ENCODE measurements at regions not wholly inside any gene's neighbourhood (a gene's known extent, or its start where the extent isn't known, plus 50 kb on each side); places are given as distances from the start of the nearest gene placed in this dataset.

- no peak for DNase-seq
Observed at GRCh38 chr6:94050515-94050914, 631.2 kb upstream of the EPHA7 start.

- no peak for DNase-seq
Observed at GRCh38 chr6:94049001-94049400, 629.6 kb upstream of the EPHA7 start.

- DNase-seq, result no peak
Observed at GRCh38 chr6:94045099-94045829, 625.9 kb upstream of the EPHA7 start.

- DNase-seq, result no peak
Observed at GRCh38 chr6:94041945-94042709, 622.8 kb upstream of the EPHA7 start.

- DNase-seq, result no peak
Observed at GRCh38 chr6:94036024-94036423, 616.7 kb upstream of the EPHA7 start.

- no peak for DNase-seq
Observed at GRCh38 chr6:94027374-94027773, 608.0 kb upstream of the EPHA7 start.

GRCh38 chr6:94026575-94026974 lies 607.2 kb upstream of the EPHA7 start:
- no peak for DNase-seq

DNA sequence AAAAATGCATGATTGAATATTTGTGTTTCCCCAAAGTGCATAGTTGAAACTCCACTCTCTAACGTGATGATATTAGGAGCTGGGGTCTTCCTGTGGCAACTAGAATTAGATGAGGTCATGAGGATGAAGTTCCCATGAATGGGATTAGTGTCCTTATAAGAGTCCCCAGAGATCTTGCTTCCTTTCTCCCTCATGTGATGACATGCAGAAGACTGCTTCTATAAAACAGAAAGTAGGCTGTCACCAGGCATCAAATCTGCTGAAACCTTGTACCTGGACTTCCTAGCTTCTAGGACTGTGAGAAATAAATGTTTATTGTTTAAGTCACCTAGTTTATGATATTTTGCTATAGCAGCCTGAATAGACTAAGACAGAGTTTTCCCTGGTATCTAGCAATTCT lies 586.5 kb upstream of the EPHA7 start:
- no peak for DNase-seq

DNA sequence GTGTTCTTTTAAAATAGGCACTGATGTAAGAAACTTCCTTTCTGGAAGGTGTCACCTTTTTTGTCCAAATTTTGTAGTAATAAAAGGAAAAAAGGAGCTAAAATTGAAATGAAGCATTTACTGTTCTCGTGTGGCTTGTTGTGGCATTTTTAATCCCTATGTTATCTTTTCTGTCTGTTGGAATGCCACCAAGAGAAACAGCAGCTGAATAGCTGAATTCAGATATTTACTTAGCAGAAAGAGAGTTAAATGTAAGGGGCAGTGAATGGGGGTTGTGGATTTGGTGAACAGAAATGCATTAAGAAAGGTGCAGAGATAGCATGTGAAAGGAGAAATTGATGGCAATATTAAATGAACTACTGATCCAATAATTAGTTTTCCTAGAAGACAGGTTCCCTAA lies 573.6 kb upstream of the EPHA7 start:
- DNase-seq, result no peak

DNA sequence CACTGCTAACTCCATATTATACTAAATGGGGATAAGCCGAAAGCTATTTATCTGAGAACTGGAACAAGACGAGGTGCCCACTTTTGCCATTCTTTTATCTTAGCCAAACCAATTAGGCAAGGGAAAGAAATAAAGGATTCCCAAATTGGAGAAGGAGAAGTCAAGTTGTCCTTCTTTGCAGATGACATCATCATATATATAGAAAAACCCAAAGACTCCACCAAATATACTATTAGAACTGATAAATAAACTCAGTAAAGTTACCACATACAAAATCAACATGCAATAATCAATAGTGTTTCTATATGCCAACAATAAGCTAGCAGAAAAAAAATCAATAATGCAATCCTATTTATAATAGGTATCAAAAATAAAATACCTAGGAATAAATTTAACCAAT lies 570.3 kb upstream of the EPHA7 start:
- DNase-seq, result no peak

GRCh38 chr6:93985953-93986352 lies 566.6 kb upstream of the EPHA7 start:
- DNase-seq, result no peak

GRCh38 chr6:93975159-93975558 lies 555.8 kb upstream of the EPHA7 start:
- DNase-seq, result no peak

- DNase-seq, result no peak
Observed at GRCh38 chr6:93974332-93974731, 555.0 kb upstream of the EPHA7 start.

DNA sequence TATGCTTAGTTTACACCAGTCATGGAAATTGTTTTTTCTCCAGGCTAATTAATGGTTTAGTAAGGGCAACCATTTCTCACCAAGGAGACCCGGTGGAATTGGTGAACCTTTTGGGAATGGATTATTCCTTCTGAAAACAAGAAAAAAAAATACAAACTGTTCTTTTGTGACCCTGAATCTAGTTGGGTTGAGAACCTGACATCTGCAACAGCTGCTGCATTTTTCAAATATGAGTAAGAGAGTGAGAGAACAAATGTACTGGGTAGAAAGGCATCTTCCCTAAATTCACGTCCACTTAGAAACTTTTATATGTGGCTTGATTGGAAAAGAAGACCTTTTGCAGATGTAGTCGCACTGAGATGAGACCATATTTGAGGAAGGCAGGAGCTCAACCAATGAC lies 553.4 kb upstream of the EPHA7 start:
- DNase-seq, result no peak

DNA sequence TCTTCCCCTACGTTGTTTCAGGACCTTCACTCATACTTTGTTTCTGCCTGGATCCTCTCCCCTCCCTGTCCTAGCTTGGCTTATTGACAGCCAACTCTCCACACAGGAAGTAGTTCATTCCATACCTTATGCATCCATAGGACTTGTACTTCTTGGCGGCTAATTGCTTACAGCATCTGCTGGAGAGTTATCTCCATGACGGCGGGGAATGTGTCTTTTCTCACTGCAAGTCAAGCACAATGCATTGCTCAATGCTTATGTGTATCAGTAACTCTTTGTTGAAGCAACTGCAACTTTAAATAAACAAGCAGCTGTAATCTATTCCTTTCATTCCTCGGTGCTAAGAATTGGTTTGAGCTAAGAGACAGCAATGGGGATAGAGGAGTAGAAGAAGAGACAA lies 551.3 kb upstream of the EPHA7 start:
- no peak for DNase-seq

- no peak for DNase-seq
Observed at GRCh38 chr6:93968126-93968525, 548.8 kb upstream of the EPHA7 start.

DNA sequence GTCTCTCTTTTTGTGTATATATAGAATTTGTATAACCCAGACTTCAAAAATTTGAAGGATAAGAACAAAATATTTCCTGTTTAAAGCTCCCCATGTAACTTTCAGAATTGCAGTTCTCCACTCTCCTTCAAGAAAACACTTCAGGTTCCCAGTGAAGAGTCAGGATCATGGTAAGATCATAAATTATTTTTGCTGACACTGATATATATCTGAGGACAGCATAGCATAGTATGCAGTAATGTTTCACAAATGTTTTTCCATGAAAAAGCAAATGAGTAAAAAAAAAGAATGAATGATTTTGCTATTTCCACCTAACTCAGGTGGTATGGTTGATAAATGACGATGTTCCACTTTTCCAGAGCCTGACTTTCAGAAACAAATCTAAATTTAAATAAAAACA lies 545.6 kb upstream of the EPHA7 start:
- DNase-seq, result no peak

DNA sequence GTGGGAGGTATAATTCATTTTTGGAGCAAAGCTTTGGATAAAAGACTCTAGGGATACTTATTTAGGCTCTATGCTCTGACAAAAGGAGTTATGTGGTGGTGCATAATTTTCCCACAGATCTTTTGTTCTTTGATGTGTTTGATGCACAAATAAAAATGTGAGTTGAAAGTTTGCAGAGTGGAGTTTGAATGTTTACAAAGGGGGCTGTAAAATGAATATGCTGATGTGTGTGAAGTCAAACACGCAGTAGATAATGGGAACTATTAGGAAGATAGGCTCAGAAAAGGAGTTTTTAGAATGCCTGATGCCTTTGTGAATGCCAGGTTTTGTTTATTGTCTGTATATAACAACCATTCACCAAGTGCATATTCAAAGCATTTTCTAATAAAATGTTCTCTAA lies 545.0 kb upstream of the EPHA7 start:
- DNase-seq, result no peak

DNA sequence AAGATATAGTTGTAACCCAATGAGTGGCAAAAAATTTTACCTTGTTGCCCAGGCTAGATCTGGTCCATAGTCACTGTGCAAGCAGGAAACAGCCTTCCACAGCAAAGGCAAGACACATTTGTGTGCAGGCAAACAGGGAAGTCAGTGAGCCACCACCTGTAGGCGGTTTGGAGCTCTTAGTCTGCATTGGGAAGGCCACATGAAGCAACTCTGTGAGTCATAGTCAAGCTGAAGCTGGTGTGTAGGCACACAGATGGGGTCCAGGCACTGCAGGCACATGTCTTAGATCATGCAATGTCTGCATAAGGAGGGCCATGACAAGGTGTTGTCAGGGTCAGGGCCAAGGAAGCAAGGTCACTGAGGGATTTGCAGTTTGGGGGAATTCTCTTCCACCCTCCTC lies 543.2 kb upstream of the EPHA7 start:
- DNase-seq, result no peak

DNA sequence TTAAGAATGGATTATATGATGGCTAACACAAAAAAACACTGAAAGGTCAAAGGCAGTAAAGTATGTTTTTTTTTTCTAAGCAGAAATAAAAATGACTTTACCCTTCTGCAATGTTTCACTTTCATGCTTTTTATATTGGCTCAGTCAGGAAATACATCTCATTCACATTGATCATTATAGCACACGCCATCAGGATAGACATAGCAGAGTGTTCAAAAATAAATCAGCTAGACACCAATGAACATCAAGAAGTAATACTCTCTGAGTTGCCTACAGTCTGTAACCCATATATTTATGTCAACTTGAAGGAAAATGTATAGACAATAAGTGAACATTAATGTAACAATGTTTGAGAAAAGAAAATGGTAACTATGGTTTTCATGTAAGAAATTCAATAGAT lies 535.2 kb upstream of the EPHA7 start:
- DNase-seq, result no peak

DNA sequence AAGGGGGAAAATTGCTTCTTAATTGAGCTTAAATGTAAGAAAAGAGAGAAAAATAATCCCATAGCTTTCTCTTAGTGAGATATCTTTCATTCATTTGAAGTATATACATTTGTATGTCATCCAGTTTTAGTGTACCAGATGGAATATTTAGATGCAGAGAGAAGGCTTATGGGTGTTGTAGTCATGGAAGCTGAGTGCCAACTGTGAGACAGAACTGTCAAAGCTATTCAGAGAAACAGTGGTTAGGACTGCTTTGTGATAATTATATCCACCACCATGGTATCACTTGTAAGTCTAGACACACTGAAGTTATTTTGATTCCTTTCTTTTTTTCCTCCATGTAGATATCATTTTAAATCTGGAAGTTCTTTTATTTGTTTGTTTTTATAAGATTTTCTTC lies 524.3 kb upstream of the EPHA7 start:
- DNase-seq, result no peak

DNA sequence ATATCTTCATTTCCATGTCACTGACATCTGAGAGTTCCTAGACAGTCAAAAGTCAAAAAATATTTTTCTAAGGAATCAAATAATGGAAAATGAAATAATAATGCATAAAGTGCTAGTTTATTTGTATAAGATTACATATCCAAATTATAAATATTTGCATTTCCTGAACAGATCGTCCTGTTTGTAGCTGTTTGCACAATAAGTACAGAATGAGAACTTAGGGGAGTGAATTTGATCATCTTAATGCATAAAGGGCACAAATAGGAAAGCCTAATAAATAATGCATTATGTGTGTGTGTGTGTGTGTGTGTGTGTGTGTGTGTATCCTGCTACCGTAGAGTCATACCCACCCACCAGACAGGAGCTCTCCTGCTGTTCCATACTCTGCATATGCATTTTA lies 521.0 kb upstream of the EPHA7 start:
- DNase-seq, result no peak

GRCh38 chr6:93932175-93932574 lies 512.8 kb upstream of the EPHA7 start:
- DNase-seq, result no peak

DNA sequence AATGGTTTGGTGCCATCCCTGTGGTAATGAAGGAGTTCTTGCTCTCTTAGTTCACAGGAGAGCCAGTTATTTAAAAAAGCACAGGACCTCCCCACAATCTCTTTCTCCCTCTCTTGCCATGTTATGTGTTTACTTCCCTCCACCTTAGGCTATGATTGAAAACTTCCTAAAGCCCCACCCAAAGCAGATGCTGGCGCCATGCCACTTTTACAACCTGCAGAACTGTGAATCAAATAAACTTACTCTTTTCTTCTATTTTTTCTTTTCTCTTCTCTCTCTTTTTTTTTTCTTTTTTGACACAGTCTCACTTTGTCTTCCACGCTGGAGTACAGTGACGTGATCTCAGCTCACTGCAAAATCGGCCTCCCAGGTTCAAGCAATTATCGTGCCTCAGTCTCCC lies 508.4 kb upstream of the EPHA7 start:
- no peak for DNase-seq

- DNase-seq, result no peak
Observed at GRCh38 chr6:93919365-93919764, 500.0 kb upstream of the EPHA7 start.
